OCI-LY1 (cell line): ENCODE measurements at regions not wholly inside any gene's neighbourhood (a gene's known extent, or its start where the extent isn't known, plus 50 kb on each side); places are given as distances from the start of the nearest gene placed in this dataset.

Experiments
- CTCF ChIP-seq: fragments of 200-600 bp; sonication (generic), shearing (Covaris generic); IDR thresholded peaks from 2 replicates; pipeline ENCODE4 v1.5.1; 2017; ENCODE audit warnings: mild to moderate bottlenecking, antibody characterized with exemption, low read length, moderate library complexity, mixed read lengths
- EZH2 ChIP-seq: fragments of 200-600 bp; sonication (generic), shearing (Covaris generic); IDR thresholded peaks from 2 replicates; pipeline ENCODE4 v1.8.0; 2017; ENCODE audit warnings: borderline replicate concordance, mixed run types, mild to moderate bottlenecking, antibody characterized with exemption, low read length, moderate library complexity, mixed read lengths

DNA sequence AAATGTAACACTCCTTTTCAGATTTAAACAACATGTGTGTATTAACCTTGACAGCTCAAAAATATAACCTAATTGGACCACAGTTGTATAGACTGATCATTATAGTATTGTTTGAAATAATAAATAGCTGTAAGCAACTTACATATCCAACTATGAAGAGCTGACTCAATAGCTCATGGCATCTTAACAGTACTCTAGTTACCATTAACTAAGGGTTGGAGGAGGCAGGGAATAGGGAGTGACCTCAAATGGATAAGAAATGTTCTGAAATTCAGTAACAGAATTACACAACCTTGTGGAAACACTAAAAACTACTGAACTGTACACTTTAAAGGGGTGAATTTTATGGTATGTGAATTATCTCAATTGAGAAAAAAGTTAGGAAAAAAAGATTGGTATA is 136.5 kb upstream of the CPEB2 start:
- no peak for TF ChIP-seq CTCF
- no peak for TF ChIP-seq EZH2
